GM12878 (cell line): ENCODE measurements at regions not wholly inside any gene's neighbourhood (a gene's known extent, or its start where the extent isn't known, plus 50 kb on each side); places are given as distances from the start of the nearest gene placed in this dataset.

ENCODE experiments used
- ATF2 ChIP-seq: IDR thresholded peaks from 2 replicates; pipeline ENCODE4 v1.6.1; 2012; ENCODE audit warnings: low read length, inconsistent platforms
- RAD21 ChIP-seq: IDR thresholded peaks from 2 replicates; pipeline ENCODE4 v1.6.1; 2011; ENCODE audit warnings: mild to moderate bottlenecking, low read depth, low read length, moderate library complexity; ENCODE audit not compliant: insufficient read depth
- ZSCAN29 ChIP-seq: fragments of 450-650 bp; IDR thresholded peaks from 2 replicates; pipeline ENCODE4 v1.6.1; 2017; ENCODE audit warnings: mild to moderate bottlenecking, moderate library complexity

DNA sequence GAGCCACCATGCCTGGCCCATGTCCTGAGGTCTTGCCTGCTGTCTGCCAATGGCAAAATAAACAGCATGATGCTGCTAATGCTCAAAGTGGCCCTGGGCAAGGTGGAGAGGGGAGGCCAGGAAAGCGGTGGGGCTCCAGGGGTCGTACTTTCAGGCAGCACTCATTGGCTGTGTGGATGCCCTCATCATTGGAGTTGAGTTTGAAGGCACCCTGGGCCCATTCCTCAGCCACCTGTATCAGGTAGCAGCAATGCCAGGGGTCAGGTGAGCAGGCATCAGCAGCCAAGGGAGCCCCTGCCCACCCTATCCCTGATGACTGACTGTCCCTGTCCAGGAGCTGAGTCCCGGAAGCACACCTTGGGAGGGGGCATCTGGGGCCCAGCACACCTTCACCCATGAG is 902.5 kb upstream of the ZNF722 start:
- TF ChIP-seq RAD21 (no peak), ATF2 (no peak), ZSCAN29 (no peak)
